ENCODE measurements at regions not wholly inside any gene's neighbourhood (a gene's known extent, or its start where the extent isn't known, plus 50 kb on each side); places are given as distances from the start of the nearest gene placed in this dataset.
A peak's percentile ranks its signal among the peaks of the same experiment; 100 is the strongest.

DNA sequence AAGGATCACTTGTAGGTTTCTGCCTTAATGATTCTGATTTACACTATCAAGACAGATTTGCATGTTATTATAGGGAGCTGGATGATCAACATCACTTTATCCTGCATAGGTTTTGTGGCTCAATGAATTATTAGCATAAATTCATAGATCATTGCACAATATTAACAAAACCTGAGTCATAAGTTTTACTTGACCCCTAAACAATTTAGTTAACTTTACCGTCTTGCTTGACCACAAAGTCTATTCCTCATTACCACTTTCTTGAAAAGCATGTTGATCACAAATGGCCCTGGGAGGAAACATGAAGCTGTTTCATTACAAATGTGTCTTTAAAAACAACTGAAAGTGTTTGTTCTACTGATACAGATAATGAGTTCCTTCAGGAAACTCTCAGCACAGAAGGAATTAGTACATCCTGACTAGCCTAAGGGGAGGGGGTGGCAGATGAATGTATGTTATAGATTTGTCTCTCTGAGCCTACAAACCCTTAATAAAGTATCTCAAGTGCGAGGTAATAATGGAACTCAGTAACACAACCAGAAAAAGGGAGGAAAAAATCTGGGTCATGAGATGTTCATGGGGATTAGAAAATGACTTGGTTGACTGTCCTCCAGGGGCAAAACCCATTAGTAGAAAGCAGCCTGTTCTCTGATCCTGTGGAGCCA, 303.4 kb downstream of the PIK3C3 start:
- Histone ChIP-seq H3K27ac (ENCODE audit: low read depth in 2 of 2, low read length in 2 of 2) (no peak overlapping the region), H3K27me3 (ENCODE audit: control insufficient read depth in 2 of 2, insufficient read depth in 2 of 2, low read length in 2 of 2) (no peaks in the 10 kb centered on the region), H3K4me3 (ENCODE audit: low read length in 2 of 2) (no peak overlapping the region), H3K36me3 (ENCODE audit: control insufficient read depth in 2 of 2, insufficient read depth in 2 of 2, low read length in 2 of 2) (no peaks in the 10 kb centered on the region), H3K9me3 (ENCODE audit: control insufficient read depth in 2 of 2, low read length in 2 of 2) (no peaks in the 10 kb centered on the region), H3K4me1 (ENCODE audit: control insufficient read depth in 2 of 2, insufficient read depth in 2 of 2, low read length in 2 of 2) (no peaks in the 10 kb centered on the region), H3K9ac (ENCODE audit: low read depth in 1 of 2, low read length in 2 of 2) (no peak overlapping the region)

GRCh38 chr18:42261731-42262130, 306.7 kb downstream of the PIK3C3 start:
- no peak overlapping the region for H3K9ac ChIP-seq (ENCODE audit: low read depth in 1 of 2, low read length in 2 of 2)
- no peaks in the 10 kb centered on the region for H3K4me1 ChIP-seq (ENCODE audit: control insufficient read depth in 2 of 2, insufficient read depth in 2 of 2, low read length in 2 of 2)
- H3K27me3 ChIP-seq (ENCODE audit: control insufficient read depth in 2 of 2, insufficient read depth in 2 of 2, low read length in 2 of 2): no peaks in the 10 kb centered on the region
- no peak overlapping the region for H3K27ac ChIP-seq (ENCODE audit: low read depth in 2 of 2, low read length in 2 of 2)
- no peaks in the 10 kb centered on the region for H3K36me3 ChIP-seq (ENCODE audit: control insufficient read depth in 2 of 2, insufficient read depth in 2 of 2, low read length in 2 of 2)
- H3K9me3 ChIP-seq (ENCODE audit: control insufficient read depth in 2 of 2, low read length in 2 of 2): no peaks in the 10 kb centered on the region
- H3K4me3 ChIP-seq (ENCODE audit: low read length in 2 of 2): no peak overlapping the region

GRCh38 chr18:42264497-42264896, 309.5 kb downstream of the PIK3C3 start:
- Histone ChIP-seq H3K4me3 (ENCODE audit: low read length in 2 of 2) (no peak overlapping the region), H3K27me3 (ENCODE audit: control insufficient read depth in 2 of 2, insufficient read depth in 2 of 2, low read length in 2 of 2) (no peaks in the 10 kb centered on the region), H3K9me3 (ENCODE audit: control insufficient read depth in 2 of 2, low read length in 2 of 2) (no peaks in the 10 kb centered on the region), H3K27ac (ENCODE audit: low read depth in 2 of 2, low read length in 2 of 2) (no peak overlapping the region), H3K9ac (ENCODE audit: low read depth in 1 of 2, low read length in 2 of 2) (no peak overlapping the region), H3K36me3 (ENCODE audit: control insufficient read depth in 2 of 2, insufficient read depth in 2 of 2, low read length in 2 of 2) (no peaks in the 10 kb centered on the region), H3K4me1 (ENCODE audit: control insufficient read depth in 2 of 2, insufficient read depth in 2 of 2, low read length in 2 of 2) (no peaks in the 10 kb centered on the region)

- Histone ChIP-seq H3K9ac (ENCODE audit: low read depth in 1 of 2, low read length in 2 of 2) (no peak overlapping the region), H3K27ac (ENCODE audit: low read depth in 2 of 2, low read length in 2 of 2) (no peak overlapping the region), H3K36me3 (ENCODE audit: control insufficient read depth in 2 of 2, insufficient read depth in 2 of 2, low read length in 2 of 2) (no peaks in the 10 kb centered on the region), H3K4me1 (ENCODE audit: control insufficient read depth in 2 of 2, insufficient read depth in 2 of 2, low read length in 2 of 2) (no peaks in the 10 kb centered on the region), H3K4me3 (ENCODE audit: low read length in 2 of 2) (no peak overlapping the region), H3K27me3 (ENCODE audit: control insufficient read depth in 2 of 2, insufficient read depth in 2 of 2, low read length in 2 of 2) (no peaks in the 10 kb centered on the region), H3K9me3 (ENCODE audit: control insufficient read depth in 2 of 2, low read length in 2 of 2) (no peaks in the 10 kb centered on the region)
These were observed 313.2 kb downstream of the PIK3C3 start for GRCh38 chr18:42268186-42268725.

DNA sequence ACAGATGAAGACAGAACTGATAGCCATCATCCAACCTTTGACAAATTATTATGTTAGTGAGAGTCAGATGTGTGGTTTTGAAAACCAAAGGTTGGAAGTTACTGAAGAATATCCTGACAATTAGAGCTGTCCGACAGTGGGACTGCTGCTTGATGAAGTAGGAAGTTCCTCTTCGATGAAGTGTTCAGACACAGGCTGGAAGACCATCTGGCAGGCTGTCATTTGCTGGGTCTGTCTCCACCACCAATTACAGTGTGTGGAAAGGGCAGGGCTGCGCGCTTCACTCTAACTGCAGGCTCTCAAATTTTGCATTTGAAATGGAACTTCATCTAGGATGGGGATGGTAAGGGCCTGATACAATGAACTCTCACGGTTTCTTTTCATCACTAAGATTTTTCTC, 313.8 kb downstream of the PIK3C3 start:
- H3K9ac ChIP-seq (ENCODE audit: low read depth in 1 of 2, low read length in 2 of 2): no peak overlapping the region
- H3K4me3 ChIP-seq (ENCODE audit: low read length in 2 of 2): no peak overlapping the region
- H3K36me3 ChIP-seq (ENCODE audit: control insufficient read depth in 2 of 2, insufficient read depth in 2 of 2, low read length in 2 of 2): no peaks in the 10 kb centered on the region
- H3K9me3 ChIP-seq (ENCODE audit: control insufficient read depth in 2 of 2, low read length in 2 of 2): no peaks in the 10 kb centered on the region
- no peaks in the 10 kb centered on the region for H3K4me1 ChIP-seq (ENCODE audit: control insufficient read depth in 2 of 2, insufficient read depth in 2 of 2, low read length in 2 of 2)
- no peaks in the 10 kb centered on the region for H3K27me3 ChIP-seq (ENCODE audit: control insufficient read depth in 2 of 2, insufficient read depth in 2 of 2, low read length in 2 of 2)
- H3K27ac ChIP-seq (ENCODE audit: low read depth in 2 of 2, low read length in 2 of 2): no peak overlapping the region

DNA sequence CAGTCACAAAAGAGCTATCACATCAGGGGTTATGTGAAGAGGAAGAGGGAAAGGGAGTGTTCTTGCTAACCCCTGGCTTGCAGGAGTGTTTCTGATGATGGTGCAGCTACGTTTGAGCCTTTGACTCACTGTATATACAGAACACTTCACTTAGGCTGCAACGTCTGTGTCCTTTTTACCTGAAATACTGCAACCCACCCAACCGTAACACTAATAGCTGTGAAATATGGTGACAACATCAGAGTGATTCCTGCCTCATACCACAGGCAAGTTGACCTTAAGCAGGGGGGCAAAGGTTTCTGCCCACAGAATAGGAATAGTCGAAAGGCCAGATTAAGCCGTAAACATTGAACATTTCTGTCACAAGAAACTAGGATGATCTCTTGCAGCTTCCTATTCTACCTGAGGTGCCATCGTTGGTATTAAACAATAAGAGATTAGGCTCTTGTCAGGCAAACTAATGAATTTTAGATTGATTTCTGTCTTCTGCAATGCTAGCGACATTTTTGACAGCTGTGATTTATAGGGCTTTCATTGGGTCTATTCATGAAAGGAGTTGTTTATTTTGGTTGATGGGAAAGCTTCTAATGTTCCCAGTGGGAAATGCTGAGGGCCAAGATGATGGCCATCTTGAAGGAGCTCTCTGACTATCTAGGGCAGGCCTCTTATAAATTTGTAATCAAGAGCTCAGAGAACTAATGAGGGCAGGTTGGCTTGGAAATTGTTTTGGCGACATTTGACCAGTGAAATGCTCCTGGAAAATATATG, 316.8 kb downstream of the PIK3C3 start:
- Histone ChIP-seq H3K27me3 (ENCODE audit: control insufficient read depth in 2 of 2, insufficient read depth in 2 of 2, low read length in 2 of 2) (no peaks in the 10 kb centered on the region), H3K4me3 (ENCODE audit: low read length in 2 of 2) (no peak overlapping the region), H3K9me3 (ENCODE audit: control insufficient read depth in 2 of 2, low read length in 2 of 2) (no peaks in the 10 kb centered on the region), H3K27ac (ENCODE audit: low read depth in 2 of 2, low read length in 2 of 2) (no peak overlapping the region), H3K36me3 (ENCODE audit: control insufficient read depth in 2 of 2, insufficient read depth in 2 of 2, low read length in 2 of 2) (no peaks in the 10 kb centered on the region), H3K9ac (ENCODE audit: low read depth in 1 of 2, low read length in 2 of 2) (no peak overlapping the region), H3K4me1 (ENCODE audit: control insufficient read depth in 2 of 2, insufficient read depth in 2 of 2, low read length in 2 of 2) (peaks cover 3 to 15% of the 10 kb centered on the region in 2 donors)

GRCh38 chr18:42274488-42275137, 319.6 kb downstream of the PIK3C3 start:
- Histone ChIP-seq H3K4me1 (ENCODE audit: control insufficient read depth in 2 of 2, insufficient read depth in 2 of 2, low read length in 2 of 2) (peaks cover 3 to 15% of the 10 kb centered on the region in 2 donors), H3K27me3 (ENCODE audit: control insufficient read depth in 2 of 2, insufficient read depth in 2 of 2, low read length in 2 of 2) (no peaks in the 10 kb centered on the region), H3K9me3 (ENCODE audit: control insufficient read depth in 2 of 2, low read length in 2 of 2) (no peaks in the 10 kb centered on the region), H3K4me3 (ENCODE audit: low read length in 2 of 2) (no peak overlapping the region), H3K27ac (ENCODE audit: low read depth in 2 of 2, low read length in 2 of 2) (peak overlapping the region in 1 of 2 donors; percentile 38), H3K36me3 (ENCODE audit: control insufficient read depth in 2 of 2, insufficient read depth in 2 of 2, low read length in 2 of 2) (no peaks in the 10 kb centered on the region), H3K9ac (ENCODE audit: low read depth in 1 of 2, low read length in 2 of 2) (no peak overlapping the region)

DNA sequence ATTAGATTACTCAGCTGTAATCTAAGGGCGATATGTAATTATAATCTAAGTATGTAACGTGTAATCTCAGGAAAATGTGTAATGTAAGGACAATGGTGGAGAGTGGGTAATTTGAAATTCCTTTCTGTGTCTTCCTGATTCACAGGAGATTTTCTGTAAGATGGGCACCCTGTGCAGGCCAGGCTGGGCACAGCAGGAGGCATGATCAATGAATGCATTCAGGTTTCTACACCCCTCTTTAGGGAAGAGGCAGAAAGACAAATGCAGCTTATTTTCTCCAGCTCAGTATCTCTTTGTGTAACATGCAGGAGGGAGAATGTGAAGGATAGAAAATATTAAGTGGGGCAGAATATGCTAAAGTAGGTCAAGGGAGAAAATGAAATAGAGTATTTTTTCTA, 320.1 kb downstream of the PIK3C3 start:
- H3K9ac ChIP-seq (ENCODE audit: low read depth in 1 of 2, low read length in 2 of 2): no peak overlapping the region
- peak overlapping the region; percentile 38 to 65 for H3K27ac ChIP-seq (ENCODE audit: low read depth in 2 of 2, low read length in 2 of 2)
- H3K27me3 ChIP-seq (ENCODE audit: control insufficient read depth in 2 of 2, insufficient read depth in 2 of 2, low read length in 2 of 2): no peaks in the 10 kb centered on the region
- no peaks in the 10 kb centered on the region for H3K36me3 ChIP-seq (ENCODE audit: control insufficient read depth in 2 of 2, insufficient read depth in 2 of 2, low read length in 2 of 2)
- H3K9me3 ChIP-seq (ENCODE audit: control insufficient read depth in 2 of 2, low read length in 2 of 2): no peaks in the 10 kb centered on the region
- H3K4me3 ChIP-seq (ENCODE audit: low read length in 2 of 2): no peak overlapping the region
- peaks cover 3 to 15% of the 10 kb centered on the region in 2 donors for H3K4me1 ChIP-seq (ENCODE audit: control insufficient read depth in 2 of 2, insufficient read depth in 2 of 2, low read length in 2 of 2)

- Histone ChIP-seq H3K9ac (ENCODE audit: low read depth in 1 of 2, low read length in 2 of 2) (no peak overlapping the region), H3K4me3 (ENCODE audit: low read length in 2 of 2) (no peak overlapping the region), H3K9me3 (ENCODE audit: control insufficient read depth in 2 of 2, low read length in 2 of 2) (no peaks in the 10 kb centered on the region), H3K27ac (ENCODE audit: low read depth in 2 of 2, low read length in 2 of 2) (peak overlapping the region; percentile 36 to 65), H3K4me1 (ENCODE audit: control insufficient read depth in 2 of 2, insufficient read depth in 2 of 2, low read length in 2 of 2) (peaks cover 3 to 15% of the 10 kb centered on the region in 2 donors), H3K36me3 (ENCODE audit: control insufficient read depth in 2 of 2, insufficient read depth in 2 of 2, low read length in 2 of 2) (no peaks in the 10 kb centered on the region), H3K27me3 (ENCODE audit: control insufficient read depth in 2 of 2, insufficient read depth in 2 of 2, low read length in 2 of 2) (no peaks in the 10 kb centered on the region)
These were observed 321.1 kb downstream of the PIK3C3 start for GRCh38 chr18:42275949-42276730.

Measured in mucosa of rectum (tissue), 2 donors.